Astrocyte (in vitro differentiated cells and primary cell): ENCODE measurements at regions not wholly inside any gene's neighbourhood (a gene's known extent, or its start where the extent isn't known, plus 50 kb on each side); places are given as distances from the start of the nearest gene placed in this dataset.

Source experiments
- DNase-seq: peaks from one replicate; pipeline ENCODE4 v3.0.0-alpha.2; 2010; ENCODE audit warnings: low read depth
- FAIRE-seq: peaks from 2 replicates; lab custom pipeline; 2011; peaks lifted over from hg19 to GRCh38; lab: Jason Lieb, UNC
- H2AFZ ChIP-seq: 2 replicates; pipeline ENCODE4 v1.6.0; 2012; ENCODE audit warnings: low read depth, low read length, inconsistent platforms
- H3K27ac ChIP-seq: 2 replicates; pipeline ENCODE4 v1.5.1; 2011; ENCODE audit warnings: low read depth, low read length, inconsistent platforms
- H3K27me3 ChIP-seq: 2 replicates; pipeline ENCODE4 v1.6.0; 2011; ENCODE audit warnings: low read length, inconsistent platforms; ENCODE audit not compliant: insufficient read depth
- H3K36me3 ChIP-seq: 2 replicates; pipeline ENCODE4 v1.5.1; 2011; ENCODE audit warnings: low read length, inconsistent platforms; ENCODE audit not compliant: insufficient read depth
- H3K4me1 ChIP-seq: 2 replicates; pipeline ENCODE4 v1.5.1; 2011; ENCODE audit warnings: low read length, inconsistent platforms; ENCODE audit not compliant: insufficient read depth
- H3K4me2 ChIP-seq: 2 replicates; pipeline ENCODE4 v1.6.0; 2012; ENCODE audit warnings: low read length, inconsistent platforms
- H3K4me3 ChIP-seq: 2 replicates; pipeline ENCODE4 v1.5.1; 2011; ENCODE audit warnings: low read depth, mild to moderate bottlenecking, low read length, inconsistent platforms; ENCODE audit not compliant: insufficient read depth
- H3K79me2 ChIP-seq: 2 replicates; pipeline ENCODE4 v1.6.0; 2012; ENCODE audit warnings: mild to moderate bottlenecking, low read length, inconsistent platforms; ENCODE audit not compliant: insufficient read depth
- H3K9ac ChIP-seq: 2 replicates; pipeline ENCODE4 v1.6.0; 2012; ENCODE audit warnings: mild to moderate bottlenecking, low read length, inconsistent platforms
- H3K9me3 ChIP-seq: 2 replicates; pipeline ENCODE4 v1.5.1; 2012; ENCODE audit warnings: low read depth, mild to moderate bottlenecking, low read length, inconsistent platforms; ENCODE audit not compliant: insufficient read depth
- H4K20me1 ChIP-seq: 2 replicates; pipeline ENCODE4 v1.6.0; 2012; ENCODE audit warnings: low read length, inconsistent platforms; ENCODE audit not compliant: insufficient read depth
- H3K27ac Mint-ChIP-seq: one replicate; pipeline ENCODE4 v1.8.0; 2021; ENCODE audit warnings: mild to moderate bottlenecking, mixed read lengths; ENCODE audit not compliant: unreplicated experiment
- H3K27me3 Mint-ChIP-seq: one replicate; pipeline ENCODE4 v1.8.0; 2021; ENCODE audit warnings: low read depth, mixed read lengths; ENCODE audit not compliant: unreplicated experiment
- H3K36me3 Mint-ChIP-seq: one replicate; pipeline ENCODE4 v1.8.0; 2021; ENCODE audit warnings: low read depth, mixed read lengths; ENCODE audit not compliant: unreplicated experiment
- H3K4me1 Mint-ChIP-seq: one replicate; pipeline ENCODE4 v1.8.0; 2021; ENCODE audit warnings: low read depth, mixed read lengths; ENCODE audit not compliant: unreplicated experiment
- H3K4me3 Mint-ChIP-seq: one replicate; pipeline ENCODE4 v1.8.0; 2021; ENCODE audit warnings: mild to moderate bottlenecking, moderate library complexity, mixed read lengths; ENCODE audit not compliant: unreplicated experiment
- H3K9me3 Mint-ChIP-seq: one replicate; pipeline ENCODE4 v1.8.0; 2021; ENCODE audit warnings: mild to moderate bottlenecking, mixed read lengths; ENCODE audit not compliant: unreplicated experiment
- CTCF ChIP-seq: IDR thresholded peaks from 2 replicates; pipeline ENCODE4 v1.5.1; 2011; ENCODE audit warnings: low read depth, mild to moderate bottlenecking, inconsistent platforms, low read length, moderate library complexity; ENCODE audit not compliant: insufficient read depth
- EZH2 ChIP-seq: IDR thresholded peaks from 2 replicates; pipeline ENCODE4 v1.6.1; 2012; ENCODE audit warnings: mild to moderate bottlenecking, low read length, inconsistent platforms; ENCODE audit not compliant: insufficient read depth

- H3K27me3 Mint-ChIP-seq: peaks cover 47% of the 10 kb centered on the region
- no peak overlapping the region for H3K9ac ChIP-seq
- H3K4me3 Mint-ChIP-seq: no peak overlapping the region
These were observed 62.1 kb upstream of the TEKT1 start for GRCh38 chr17:6893382-6894205.

GRCh38 chr17:6894206-6894528 lies 62.6 kb upstream of the TEKT1 start:
- Histone ChIP-seq H3K36me3 (no peaks in the 10 kb centered on the region), H2AFZ (no peak overlapping the region), H3K79me2 (no peaks in the 10 kb centered on the region), H3K27ac (no peak overlapping the region), H4K20me1 (no peaks in the 10 kb centered on the region), H3K4me2 (no peak overlapping the region), H3K4me3 (no peak overlapping the region), H3K27me3 (peaks cover 48% of the 10 kb centered on the region), H3K9ac (no peak overlapping the region), H3K4me1 (no peaks in the 10 kb centered on the region), H3K9me3 (no peaks in the 10 kb centered on the region)
- DNase-seq: no peak
- Mint-ChIP-seq H3K4me3 (no peak overlapping the region), H3K27ac (no peak overlapping the region), H3K36me3 (peaks cover 6% of the 10 kb centered on the region), H3K9me3 (peaks cover 5% of the 10 kb centered on the region), H3K4me1 (no peaks in the 10 kb centered on the region), H3K27me3 (peaks cover 51% of the 10 kb centered on the region)
- no peak for TF ChIP-seq EZH2
- peak; percentile 19 for TF ChIP-seq CTCF
- FAIRE-seq: no peak

More at GRCh38 chr17:6893382-6894205, 62.1 kb upstream of the TEKT1 start:
- no peaks in the 10 kb centered on the region for H3K36me3 ChIP-seq
- no peaks in the 10 kb centered on the region for H3K9me3 ChIP-seq
- FAIRE-seq: no peak
- H3K27me3 ChIP-seq: peaks cover 44% of the 10 kb centered on the region
- no peak overlapping the region for H3K4me2 ChIP-seq
- no peaks in the 10 kb centered on the region for H3K79me2 ChIP-seq
- no peak overlapping the region for H2AFZ ChIP-seq
- H3K9me3 Mint-ChIP-seq: peaks cover 5% of the 10 kb centered on the region
- peaks cover 4% of the 10 kb centered on the region for H3K36me3 Mint-ChIP-seq
- H3K27ac ChIP-seq: no peak overlapping the region
- no peak overlapping the region for H3K27ac Mint-ChIP-seq
- no peaks in the 10 kb centered on the region for H4K20me1 ChIP-seq
- no peaks in the 10 kb centered on the region for H3K4me1 Mint-ChIP-seq
- no peaks in the 10 kb centered on the region for H3K4me1 ChIP-seq
- peak; percentile 49 for TF ChIP-seq EZH2
- TF ChIP-seq CTCF: no peak
- no peak overlapping the region for H3K4me3 ChIP-seq
- DNase-seq: no peak

GRCh38 chr17:6901086-6901485 lies 69.6 kb upstream of the TEKT1 start:
- no peak for DNase-seq
- Histone ChIP-seq H2AFZ (no peak overlapping the region), H3K4me2 (no peak overlapping the region), H3K36me3 (no peaks in the 10 kb centered on the region), H3K27ac (no peak overlapping the region), H3K9ac (no peak overlapping the region), H3K79me2 (no peaks in the 10 kb centered on the region), H3K4me1 (no peaks in the 10 kb centered on the region), H4K20me1 (no peaks in the 10 kb centered on the region), H3K27me3 (peaks cover 14% of the 10 kb centered on the region), H3K9me3 (no peaks in the 10 kb centered on the region), H3K4me3 (no peak overlapping the region)
- Mint-ChIP-seq H3K9me3 (peaks cover 5% of the 10 kb centered on the region), H3K27ac (no peak overlapping the region), H3K4me3 (no peak overlapping the region), H3K4me1 (peaks cover 3% of the 10 kb centered on the region), H3K27me3 (peaks cover 38% of the 10 kb centered on the region), H3K36me3 (peaks cover 6% of the 10 kb centered on the region)
- TF ChIP-seq CTCF (no peak), EZH2 (no peak)
- no peak for FAIRE-seq
